ENCODE measurements at regions not wholly inside any gene's neighbourhood (a gene's known extent, or its start where the extent isn't known, plus 50 kb on each side); places are given as distances from the start of the nearest gene placed in this dataset.

DNA sequence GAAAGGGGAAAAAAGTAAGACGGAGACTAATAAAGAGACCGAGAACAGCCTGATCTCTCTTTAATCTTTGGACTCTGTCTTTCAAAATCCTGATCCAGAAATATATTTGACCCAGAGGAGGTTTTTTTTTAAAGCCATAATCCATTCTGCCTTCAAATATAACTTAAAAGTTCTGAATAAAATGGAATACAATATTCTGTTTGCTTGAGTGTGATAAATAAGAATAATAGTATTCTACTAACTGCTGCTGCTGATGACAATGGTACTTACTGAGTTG lies 1196.0 kb downstream of the GALC start:
- TF ChIP-seq, protein P1, sequence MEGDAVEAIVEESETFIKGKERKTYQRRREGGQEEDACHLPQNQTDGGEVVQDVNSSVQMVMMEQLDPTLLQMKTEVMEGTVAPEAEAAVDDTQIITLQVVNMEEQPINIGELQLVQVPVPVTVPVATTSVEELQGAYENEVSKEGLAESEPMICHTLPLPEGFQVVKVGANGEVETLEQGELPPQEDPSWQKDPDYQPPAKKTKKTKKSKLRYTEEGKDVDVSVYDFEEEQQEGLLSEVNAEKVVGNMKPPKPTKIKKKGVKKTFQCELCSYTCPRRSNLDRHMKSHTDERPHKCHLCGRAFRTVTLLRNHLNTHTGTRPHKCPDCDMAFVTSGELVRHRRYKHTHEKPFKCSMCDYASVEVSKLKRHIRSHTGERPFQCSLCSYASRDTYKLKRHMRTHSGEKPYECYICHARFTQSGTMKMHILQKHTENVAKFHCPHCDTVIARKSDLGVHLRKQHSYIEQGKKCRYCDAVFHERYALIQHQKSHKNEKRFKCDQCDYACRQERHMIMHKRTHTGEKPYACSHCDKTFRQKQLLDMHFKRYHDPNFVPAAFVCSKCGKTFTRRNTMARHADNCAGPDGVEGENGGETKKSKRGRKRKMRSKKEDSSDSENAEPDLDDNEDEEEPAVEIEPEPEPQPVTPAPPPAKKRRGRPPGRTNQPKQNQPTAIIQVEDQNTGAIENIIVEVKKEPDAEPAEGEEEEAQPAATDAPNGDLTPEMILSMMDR (IDR thresholded peaks at IDR 0.05), result no peak
- no peak for TF ChIP-seq POLR2A (IDR thresholded peaks at IDR 0.05)

All from right lobe of liver (tissue), 4 donors.